PC-9 (cell line): ENCODE measurements at regions not wholly inside any gene's neighbourhood (a gene's known extent, or its start where the extent isn't known, plus 50 kb on each side); places are given as distances from the start of the nearest gene placed in this dataset.

Experiments
- BruUV-seq: library from RNA; stranded (reverse); fragments of 400-500 nt; replicated peaks from 2 replicates; lab custom pipeline; 2021; lab: Mats Ljungman, UMichigan
- CTCF ChIA-PET: fragments of 300-600 bp; sonication (Branson Sonifier 250); formaldehyde crosslinking; loops from one replicate; lab custom pipeline; 2022; ENCODE audit warnings: antibody characterized with exemption; lab: Charles Lee
- POLR2A ChIA-PET: fragments of 300-600 bp; sonication (Branson Sonifier 250); formaldehyde crosslinking; loops from one replicate; lab custom pipeline; 2022; ENCODE audit warnings: antibody characterized with exemption; ENCODE audit not compliant: unreplicated experiment; lab: Charles Lee
- DNase-seq, 2 experiments: peaks; one replicate each; pipeline versions ENCODE4 v3.0.0 to v3.0.0-alpha.2; 2015 to 2022; ENCODE audit warnings: mixed read lengths in 1 of 2
- H2AFZ ChIP-seq: fragments of 200-600 bp; sonication (generic); 2 replicates; pipeline ENCODE4 v1.8.1; 2017; ENCODE audit warnings: antibody characterized with exemption
- H3F3A ChIP-seq: fragments of 200-600 bp; sonication (generic); 2 replicates; pipeline ENCODE4 v1.8.1; 2017; ENCODE audit warnings: antibody characterized with exemption, mild to moderate bottlenecking, low read depth; ENCODE audit not compliant: insufficient read depth
- H3K27ac ChIP-seq: fragments of 200-600 bp; sonication (generic); 2 replicates; pipeline ENCODE4 v1.6.1; 2016; ENCODE audit warnings: mixed run types
- H3K27me3 ChIP-seq: fragments of 200-600 bp; sonication (generic); 2 replicates; pipeline ENCODE4 v1.6.1; 2016; ENCODE audit warnings: low read depth, mixed run types; ENCODE audit not compliant: insufficient read depth
- H3K36me3 ChIP-seq: fragments of 200-600 bp; sonication (generic); 2 replicates; pipeline ENCODE4 v1.6.1; 2016; ENCODE audit warnings: low read depth, mixed run types
- H3K4me1 ChIP-seq: fragments of 200-600 bp; sonication (generic); replicated peaks from 2 replicates; pipeline ENCODE4 v1.6.1; 2016; ENCODE audit warnings: mixed run types; ENCODE audit not compliant: insufficient read depth
- H3K4me2 ChIP-seq: fragments of 200-600 bp; sonication (generic); 2 replicates; pipeline ENCODE4 v1.6.1; 2017; ENCODE audit warnings: mixed run types
- H3K4me3 ChIP-seq: fragments of 200-600 bp; sonication (generic); 2 replicates; pipeline ENCODE4 v1.6.1; 2016; ENCODE audit warnings: mixed run types
- H3K79me2 ChIP-seq: fragments of 200-600 bp; sonication (generic); 2 replicates; pipeline ENCODE4 v1.6.1; 2017; ENCODE audit warnings: low read depth, mixed run types
- H3K9me2 ChIP-seq: fragments of 200-600 bp; sonication (generic); 2 replicates; pipeline ENCODE4 v1.8.1; 2017; ENCODE audit warnings: mild to moderate bottlenecking; ENCODE audit not compliant: insufficient read depth
- H3K9me3 ChIP-seq: fragments of 200-600 bp; sonication (generic); 2 replicates; pipeline ENCODE4 v1.8.1; 2016; ENCODE audit warnings: low read depth; ENCODE audit not compliant: insufficient read depth
- H4K20me1 ChIP-seq: fragments of 200-600 bp; sonication (generic); 2 replicates; pipeline ENCODE4 v1.8.1; 2017; ENCODE audit not compliant: insufficient read depth
- CTCF ChIP-seq: fragments of 200-600 bp; sonication (generic); conservative IDR thresholded peaks from 2 replicates; pipeline ENCODE4 v1.6.1; 2017; ENCODE audit warnings: mixed run types, antibody characterized with exemption, mild to moderate bottlenecking, moderate library complexity
- EZH2 ChIP-seq: fragments of 200-600 bp; sonication (generic); IDR thresholded peaks from 2 replicates; pipeline ENCODE4 v1.8.0; 2017; ENCODE audit warnings: antibody characterized with exemption, low read depth
- intact Hi-C: fragments of 100-400 bp; cut with micrococcal nuclease; formaldehyde crosslinking; loops from one replicate; pipeline ENCODE4 v1.10.0; 2022; ENCODE audit not compliant: unreplicated experiment

- Histone ChIP-seq H3K79me2 (no peaks in the 10 kb centered on the region), H4K20me1 (no peaks in the 10 kb centered on the region), H2AFZ (0 out of 2 replicates have a peak overlapping the region, but pooled peaks have one; percentile 48), H3K9me3 (no peaks in the 10 kb centered on the region), H3K36me3 (no peaks in the 10 kb centered on the region), H3K9me2 (no peaks in the 10 kb centered on the region), H3K4me1 (no peaks in the 10 kb centered on the region), H3K4me2 (0 out of 2 replicates have a peak overlapping the region, but pooled peaks have one; percentile 7), H3F3A (no peaks in the 10 kb centered on the region), H3K27ac (no peak overlapping the region), H3K27me3 (no peaks in the 10 kb centered on the region), H3K4me3 (no peak overlapping the region)
- intact Hi-C loops = no loop called here
- TF ChIP-seq CTCF = no peak
- no peak for TF ChIP-seq EZH2
- ChIA-PET POLR2A (no interaction called here), CTCF (no interaction called here)
- BruUV-seq = no TSS peak
- DNase-seq = no peak
These were observed 58.4 kb upstream of the PSMA1 start for GRCh38 chr11:14578541-14578956.

- Histone ChIP-seq H3K27ac (no peak overlapping the region), H2AFZ (no peak overlapping the region), H3K4me1 (0 out of 2 replicates have a peak, but pooled peaks cover 4% of the 10 kb centered on the region), H4K20me1 (no peaks in the 10 kb centered on the region), H3K36me3 (no peaks in the 10 kb centered on the region), H3K4me2 (no peak overlapping the region), H3F3A (no peaks in the 10 kb centered on the region), H3K27me3 (no peaks in the 10 kb centered on the region), H3K9me2 (no peaks in the 10 kb centered on the region), H3K79me2 (no peaks in the 10 kb centered on the region), H3K4me3 (no peak overlapping the region), H3K9me3 (no peaks in the 10 kb centered on the region)
- POLR2A ChIA-PET = no interaction called here
- DNase-seq = no peak
- intact Hi-C loops = no loop called here
- no peak for TF ChIP-seq CTCF
- TF ChIP-seq EZH2 = no peak
- BruUV-seq = no TSS peak
- CTCF ChIA-PET = no interaction called here
These were observed 59.5 kb upstream of the PSMA1 start for GRCh38 chr11:14579646-14580045.

- 0 out of 2 replicates have a peak, but pooled peaks cover 7% of the 10 kb centered on the region for H3K4me1 ChIP-seq
- no peak overlapping the region for H3K27ac ChIP-seq
- BruUV-seq = no TSS peak
- H3K36me3 ChIP-seq = no peaks in the 10 kb centered on the region
- DNase-seq = no peak
- H4K20me1 ChIP-seq = no peaks in the 10 kb centered on the region
- no peaks in the 10 kb centered on the region for H3K9me3 ChIP-seq
- H3K27me3 ChIP-seq = no peaks in the 10 kb centered on the region
- H2AFZ ChIP-seq = no peak overlapping the region
- no peaks in the 10 kb centered on the region for H3F3A ChIP-seq
- no peaks in the 10 kb centered on the region for H3K9me2 ChIP-seq
- H3K4me3 ChIP-seq = no peak overlapping the region
- TF ChIP-seq CTCF = no peak
- TF ChIP-seq EZH2 = no peak
- POLR2A ChIA-PET = no interaction called here
- intact Hi-C loops = no loop called here
- H3K4me2 ChIP-seq = no peak overlapping the region
- H3K79me2 ChIP-seq = no peaks in the 10 kb centered on the region
- CTCF ChIA-PET = no interaction called here
These were observed 60.8 kb upstream of the PDE3B start for GRCh38 chr11:14582793-14583192.
